ENCODE measurements at regions not wholly inside any gene's neighbourhood (a gene's known extent, or its start where the extent isn't known, plus 50 kb on each side); places are given as distances from the start of the nearest gene placed in this dataset.

- TF ChIP-seq TCF12 (IDR thresholded peaks at IDR 0.05; ENCODE audit: low read depth) (no peak), CEBPB (IDR thresholded peaks at IDR 0.05) (no peak), TEAD4 (IDR thresholded peaks at IDR 0.05) (no peak), USF1 (IDR thresholded peaks at IDR 0.05) (no peak), REST (IDR thresholded peaks at IDR 0.05; ENCODE audit: low read depth) (no peak), NFIC (IDR thresholded peaks at IDR 0.05) (no peak), EGR1 (IDR thresholded peaks at IDR 0.05) (no peak), EP300 (IDR thresholded peaks at IDR 0.05; ENCODE audit: borderline replicate concordance) (no peak), FOXM1 (IDR thresholded peaks at IDR 0.05; ENCODE audit: borderline replicate concordance, low read depth) (no peak), ZBTB7A (IDR thresholded peaks at IDR 0.05; ENCODE audit: low read depth) (no peak), YY1 (IDR thresholded peaks at IDR 0.05; ENCODE audit: low read depth) (no peak), TAF1 (IDR thresholded peaks at IDR 0.05; ENCODE audit: low read depth) (no peak), CREB1 (IDR thresholded peaks at IDR 0.05; ENCODE audit: low read depth) (no peak), MAX (IDR thresholded peaks at IDR 0.05) (no peak), RAD21 (IDR thresholded peaks at IDR 0.05; ENCODE audit: low read depth) (no peak)
Measured at GRCh38 chr21:18498431-18498830, 94.8 kb upstream of the TMPRSS15 start.

- TF ChIP-seq RAD21 (IDR thresholded peaks at IDR 0.05; ENCODE audit: low read depth) (peak; percentile 61), FOXM1 (IDR thresholded peaks at IDR 0.05; ENCODE audit: borderline replicate concordance, low read depth) (no peak)
Measured at GRCh38 chr21:18499761-18500376, 96.3 kb upstream of the TMPRSS15 start.

GRCh38 chr21:18518054-18518481 is 114.5 kb upstream of the TMPRSS15 start:
- TF ChIP-seq EGR1 (IDR thresholded peaks at IDR 0.05) (no peak), MAX (IDR thresholded peaks at IDR 0.05) (no peak), NFIC (IDR thresholded peaks at IDR 0.05) (no peak), CREB1 (IDR thresholded peaks at IDR 0.05; ENCODE audit: low read depth) (no peak), REST (IDR thresholded peaks at IDR 0.05; ENCODE audit: low read depth) (no peak), RAD21 (IDR thresholded peaks at IDR 0.05; ENCODE audit: low read depth) (no peak), TAF1 (IDR thresholded peaks at IDR 0.05; ENCODE audit: low read depth) (no peak), YY1 (IDR thresholded peaks at IDR 0.05; ENCODE audit: low read depth) (no peak)

- TF ChIP-seq TEAD4 (IDR thresholded peaks at IDR 0.05) (no peak), ZBTB7A (IDR thresholded peaks at IDR 0.05; ENCODE audit: low read depth) (no peak), USF1 (IDR thresholded peaks at IDR 0.05) (no peak), TCF12 (IDR thresholded peaks at IDR 0.05; ENCODE audit: low read depth) (no peak), MAX (IDR thresholded peaks at IDR 0.05) (no peak), NFIC (IDR thresholded peaks at IDR 0.05) (no peak), FOXM1 (IDR thresholded peaks at IDR 0.05; ENCODE audit: borderline replicate concordance, low read depth) (no peak), YY1 (IDR thresholded peaks at IDR 0.05; ENCODE audit: low read depth) (no peak), EGR1 (IDR thresholded peaks at IDR 0.05) (no peak)
Measured at GRCh38 chr21:18521204-18521603, 117.6 kb upstream of the TMPRSS15 start.

- no peak for TF ChIP-seq TAF1 (IDR thresholded peaks at IDR 0.05; ENCODE audit: low read depth)
- TF ChIP-seq FOXM1 (IDR thresholded peaks at IDR 0.05; ENCODE audit: borderline replicate concordance, low read depth) = no peak
- no peak for TF ChIP-seq CREB1 (IDR thresholded peaks at IDR 0.05; ENCODE audit: low read depth)
- 0 out of 2 replicates have a peak, but pooled peaks have one; percentile 9 for TF ChIP-seq RAD21 (IDR thresholded peaks at IDR 0.05; ENCODE audit: low read depth)
- no peak for TF ChIP-seq NFIC (IDR thresholded peaks at IDR 0.05)
- TF ChIP-seq CEBPB (IDR thresholded peaks at IDR 0.05) = no peak
- TF ChIP-seq REST (IDR thresholded peaks at IDR 0.05; ENCODE audit: low read depth) = no peak
Measured at GRCh38 chr21:18522181-18522972, 118.8 kb upstream of the TMPRSS15 start.
